Right lobe of liver (tissue), 4 donors: ENCODE measurements at regions not wholly inside any gene's neighbourhood (a gene's known extent, or its start where the extent isn't known, plus 50 kb on each side); places are given as distances from the start of the nearest gene placed in this dataset.
"Not testable (repeated sequence)": the region's sequence is repeated elsewhere in the genome, so short reads cannot be mapped to it uniquely, and the experiment has no call there.

Experiments
- CTCF ChIP-seq, 4 donors: fragments of 200-600 bp in 3 of 4; fragments of 450-650 bp in 1 of 4; IDR thresholded peaks; one replicate each; pipeline versions ENCODE4 v1.5.1 to v1.8.0; 2016 to 2022; ENCODE audit warnings: antibody characterized with exemption in 4 of 4, mild to moderate bottlenecking in 2 of 4
- POLR2A ChIP-seq: fragments of 450-650 bp; IDR thresholded peaks from one replicate; pipeline ENCODE4 v1.6.1; 2017; ENCODE audit warnings: antibody characterized with exemption, mild to moderate bottlenecking
- donor health status: DM: no; HTN: no; CAD: no.
- donor health status: DM: no; HTN: no; CAD: no.
- donor health status: DM: no; HTN: yes; CAD: no.

- TF ChIP-seq CTCF (IDR thresholded peaks at IDR 0.05); POLR2A: not testable (repeated sequence)
These were observed 2580.0 kb upstream of the TPTE start for GRCh38 chr21:7941432-7941831.
